Memory B cell (primary cell): ENCODE measurements at regions not wholly inside any gene's neighbourhood (a gene's known extent, or its start where the extent isn't known, plus 50 kb on each side); places are given as distances from the start of the nearest gene placed in this dataset.
"Not testable (repeated sequence)": the region's sequence is repeated elsewhere in the genome, so short reads cannot be mapped to it uniquely, and the experiment has no call there.

ENCODE experiments used
- ATAC-seq: fragments of 150-1000 bp; cut with Tn5 transposase; 2 replicates; pipeline ENCODE4 v1.10.0; 2021; ENCODE audit warnings: low read depth, mild to moderate bottlenecking, moderate library complexity
- DNase-seq, 2 donors: peaks; one replicate each; pipeline ENCODE4 v3.0.0; 2022; ENCODE audit warnings: low spot score in 2 of 2
- H3K27ac Mint-ChIP-seq: one replicate; pipeline ENCODE4 v1.8.0; 2022; ENCODE audit warnings: mild to moderate bottlenecking, moderate library complexity, mixed read lengths
- H3K27me3 Mint-ChIP-seq: one replicate; pipeline ENCODE4 v1.8.0; 2022; ENCODE audit warnings: mixed read lengths
- H3K36me3 Mint-ChIP-seq: one replicate; pipeline ENCODE4 v1.8.0; 2022; ENCODE audit warnings: mild to moderate bottlenecking, mixed read lengths
- H3K4me1 Mint-ChIP-seq: one replicate; pipeline ENCODE4 v1.8.0; 2022; ENCODE audit warnings: mixed read lengths
- H3K4me3 Mint-ChIP-seq: one replicate; pipeline ENCODE4 v1.8.0; 2022; ENCODE audit warnings: mild to moderate bottlenecking, moderate library complexity, mixed read lengths
- H3K9me3 Mint-ChIP-seq: one replicate; pipeline ENCODE4 v1.8.0; 2022; ENCODE audit warnings: mixed read lengths

DNA sequence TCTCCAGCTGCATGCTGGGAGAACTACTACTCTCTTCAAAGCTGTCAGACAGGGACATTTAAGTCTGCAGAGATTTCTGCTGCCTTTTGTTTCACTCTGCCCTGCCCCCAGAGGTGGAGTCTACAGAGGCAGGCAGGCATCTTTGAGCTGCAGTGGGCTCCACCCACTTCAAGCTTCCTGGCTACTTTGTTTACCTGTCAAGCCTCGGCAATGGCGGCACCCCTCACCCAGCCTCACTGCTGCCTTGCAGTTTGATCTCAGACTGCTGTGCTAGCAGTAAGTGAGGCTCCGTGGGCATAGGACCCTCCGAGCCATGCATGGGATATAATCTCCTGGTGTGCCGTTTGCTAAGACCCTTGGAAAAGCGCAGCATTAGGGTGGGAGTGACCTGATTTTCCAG lies 61.7 kb downstream of the DMRTA1 start:
- DNase-seq, H3K4me1 Mint-ChIP-seq, H3K27me3 Mint-ChIP-seq, H3K4me3 Mint-ChIP-seq, H3K9me3 Mint-ChIP-seq, H3K27ac Mint-ChIP-seq, H3K36me3 Mint-ChIP-seq, ATAC-seq: not testable (repeated sequence)

- H3K36me3 Mint-ChIP-seq, result no peaks in the 10 kb centered on the region
- no peaks in the 10 kb centered on the region for H3K4me1 Mint-ChIP-seq
- DNase-seq (no peak), ATAC-seq (no peak)
- peaks cover 1% of the 10 kb centered on the region for H3K27me3 Mint-ChIP-seq
- H3K9me3 Mint-ChIP-seq, result no peaks in the 10 kb centered on the region
- H3K4me3 Mint-ChIP-seq, result no peak overlapping the region
- no peak overlapping the region for H3K27ac Mint-ChIP-seq
Measured at GRCh38 chr9:22508790-22509189, 62.2 kb downstream of the DMRTA1 start.

DNA sequence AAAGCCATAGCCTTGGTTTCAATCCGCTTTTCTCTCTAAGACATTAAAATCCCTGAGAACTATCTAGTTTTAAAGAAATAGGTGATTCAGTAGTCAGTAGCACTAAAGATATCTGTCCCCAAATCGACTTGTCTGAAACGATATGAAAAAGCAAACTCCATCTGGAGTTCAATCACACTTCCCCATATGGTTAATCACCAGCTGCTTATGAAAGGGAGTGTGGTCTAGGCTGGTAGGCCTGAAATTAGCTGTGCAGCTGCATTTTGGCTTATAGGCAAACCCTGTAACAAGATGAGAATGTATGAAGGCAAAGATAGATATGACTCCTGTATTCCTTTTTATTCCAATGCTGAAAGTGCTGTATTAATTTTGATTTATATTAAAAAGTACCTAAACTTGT lies 65.9 kb downstream of the DMRTA1 start:
- Mint-ChIP-seq H3K4me3 (no peak overlapping the region), H3K4me1 (no peaks in the 10 kb centered on the region), H3K9me3 (no peaks in the 10 kb centered on the region), H3K27ac (no peak overlapping the region), H3K27me3 (no peaks in the 10 kb centered on the region), H3K36me3 (no peaks in the 10 kb centered on the region)
- no peak for DNase-seq
- ATAC-seq, result no peak

DNA sequence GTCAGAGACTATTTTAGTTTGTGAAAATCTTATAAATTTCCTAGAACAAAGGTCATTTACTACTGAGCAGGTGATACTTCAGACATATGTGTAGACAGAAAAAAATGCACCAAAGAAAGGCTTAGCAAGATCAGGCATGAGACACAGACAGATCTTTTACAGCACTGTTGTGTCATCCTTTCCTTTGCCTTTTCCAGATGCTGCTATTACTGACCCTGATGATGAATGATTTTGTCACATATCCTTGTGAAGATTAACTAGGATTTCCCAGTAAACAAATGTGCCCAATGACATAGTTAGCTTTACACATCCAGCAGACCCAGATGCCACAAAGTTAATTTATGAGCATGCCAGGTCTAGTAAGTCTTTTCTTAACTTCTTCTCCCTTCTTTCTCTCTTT lies 68.2 kb downstream of the DMRTA1 start:
- Mint-ChIP-seq H3K4me3 (no peak overlapping the region), H3K4me1 (no peaks in the 10 kb centered on the region)
- no peak for DNase-seq

GRCh38 chr9:22522206-22522740 lies 75.6 kb downstream of the DMRTA1 start:
- Mint-ChIP-seq H3K36me3 (no peaks in the 10 kb centered on the region), H3K4me1 (no peaks in the 10 kb centered on the region), H3K9me3 (no peaks in the 10 kb centered on the region), H3K27ac (no peak overlapping the region), H3K4me3 (no peak overlapping the region), H3K27me3 (no peaks in the 10 kb centered on the region)
- ATAC-seq, result no peak
- DNase-seq, result no peak

More for the DNA sequence above, 68.2 kb downstream of the DMRTA1 start:
- no peaks in the 10 kb centered on the region for H3K36me3 Mint-ChIP-seq
- no peaks in the 10 kb centered on the region for H3K9me3 Mint-ChIP-seq
- ATAC-seq, result no peak
- H3K27ac Mint-ChIP-seq, result no peak overlapping the region
- H3K27me3 Mint-ChIP-seq, result no peaks in the 10 kb centered on the region

- Mint-ChIP-seq H3K9me3 (peaks cover under 1% of the 10 kb centered on the region), H3K4me1 (peaks cover 3% of the 10 kb centered on the region), H3K27ac (no peak overlapping the region), H3K27me3 (no peaks in the 10 kb centered on the region), H3K4me3 (no peak overlapping the region), H3K36me3 (no peaks in the 10 kb centered on the region)
- no peak for DNase-seq
- no peak for ATAC-seq
Measured at GRCh38 chr9:22528485-22528884, 81.9 kb downstream of the DMRTA1 start.

- no peaks in the 10 kb centered on the region for H3K36me3 Mint-ChIP-seq
- DNase-seq, result no peak
- no peak overlapping the region for H3K4me3 Mint-ChIP-seq
- H3K27me3 Mint-ChIP-seq, result no peaks in the 10 kb centered on the region
- H3K27ac Mint-ChIP-seq, result no peak overlapping the region
- peaks cover 3% of the 10 kb centered on the region for H3K4me1 Mint-ChIP-seq
- H3K9me3 Mint-ChIP-seq, result peaks cover 4% of the 10 kb centered on the region
- ATAC-seq, result no peak
Measured at GRCh38 chr9:22529426-22530199, 83.0 kb downstream of the DMRTA1 start.

- Mint-ChIP-seq H3K4me3 (no peak overlapping the region), H3K4me1 (no peaks in the 10 kb centered on the region), H3K27ac (no peak overlapping the region), H3K9me3 (peaks cover 4% of the 10 kb centered on the region), H3K36me3 (no peaks in the 10 kb centered on the region), H3K27me3 (no peaks in the 10 kb centered on the region)
- DNase-seq (no peak), ATAC-seq (no peak)
Measured at GRCh38 chr9:22535780-22536179, 89.2 kb downstream of the DMRTA1 start.

GRCh38 chr9:22537721-22538120 lies 91.1 kb downstream of the DMRTA1 start:
- Mint-ChIP-seq H3K27me3 (no peaks in the 10 kb centered on the region), H3K4me3 (no peak overlapping the region), H3K9me3 (peaks cover 7% of the 10 kb centered on the region), H3K4me1 (no peaks in the 10 kb centered on the region), H3K36me3 (no peaks in the 10 kb centered on the region), H3K27ac (no peak overlapping the region)
- ATAC-seq (no peak), DNase-seq (no peak)

DNA sequence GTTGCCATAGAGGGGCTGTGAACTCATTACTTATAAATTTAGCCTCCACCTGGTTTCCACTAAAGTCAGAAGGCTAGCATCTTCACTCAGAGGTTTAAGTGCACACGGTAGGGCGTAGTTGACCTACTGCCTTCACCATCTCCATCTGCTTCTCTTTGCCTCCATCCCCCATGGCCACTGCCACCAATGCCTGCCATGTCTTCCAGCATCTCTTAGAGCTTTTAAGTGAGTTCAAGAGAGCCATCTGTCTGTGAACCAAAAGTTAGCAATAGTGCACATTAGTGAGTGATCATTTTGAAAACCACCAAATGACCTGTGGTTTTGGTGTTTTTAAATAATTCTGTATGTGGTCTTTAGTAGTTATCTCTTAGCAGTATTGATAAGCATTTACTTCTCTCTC lies 102.0 kb downstream of the DMRTA1 start:
- no peak overlapping the region for H3K27ac Mint-ChIP-seq
- no peak for ATAC-seq
- no peak for DNase-seq
- H3K4me3 Mint-ChIP-seq, result no peak overlapping the region
- H3K36me3 Mint-ChIP-seq, result no peaks in the 10 kb centered on the region
- no peaks in the 10 kb centered on the region for H3K27me3 Mint-ChIP-seq
- H3K4me1 Mint-ChIP-seq, result no peaks in the 10 kb centered on the region
- H3K9me3 Mint-ChIP-seq, result peaks cover 2% of the 10 kb centered on the region

- DNase-seq (no peak), ATAC-seq (no peak)
- peaks cover 16% of the 10 kb centered on the region for H3K9me3 Mint-ChIP-seq
- no peaks in the 10 kb centered on the region for H3K36me3 Mint-ChIP-seq
- H3K27me3 Mint-ChIP-seq, result no peaks in the 10 kb centered on the region
- no peak overlapping the region for H3K27ac Mint-ChIP-seq
- no peaks in the 10 kb centered on the region for H3K4me1 Mint-ChIP-seq
- no peak overlapping the region for H3K4me3 Mint-ChIP-seq
Measured at GRCh38 chr9:22574740-22575139, 128.1 kb downstream of the DMRTA1 start.

DNA sequence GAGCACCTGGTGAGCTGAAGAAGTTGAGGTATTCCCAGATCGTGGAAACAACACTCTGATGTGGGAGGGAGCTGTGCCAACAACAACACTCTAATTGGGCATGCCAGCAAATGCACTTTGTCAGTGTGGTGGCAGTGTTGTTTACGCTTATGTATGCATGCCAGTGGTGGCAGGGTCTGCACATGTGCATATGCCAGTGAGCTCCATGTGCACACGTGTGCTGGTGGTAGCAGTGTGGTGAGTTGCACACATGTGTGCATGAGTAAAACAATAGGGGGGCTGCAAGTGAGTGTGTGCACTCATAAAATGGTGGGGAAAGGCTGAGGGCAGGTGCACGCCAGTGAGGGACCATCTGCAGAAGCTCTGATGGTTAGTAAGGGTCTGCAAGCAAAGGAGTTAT lies 134.2 kb downstream of the DMRTA1 start:
- Mint-ChIP-seq H3K27me3 (no peaks in the 10 kb centered on the region), H3K4me3 (no peak overlapping the region), H3K27ac (no peak overlapping the region), H3K4me1 (no peaks in the 10 kb centered on the region), H3K36me3 (no peaks in the 10 kb centered on the region), H3K9me3 (peaks cover 10% of the 10 kb centered on the region)
- DNase-seq, result no peak
- ATAC-seq, result no peak

GRCh38 chr9:22582221-22582620 lies 135.6 kb downstream of the DMRTA1 start:
- no peak overlapping the region for H3K27ac Mint-ChIP-seq
- peaks cover 12% of the 10 kb centered on the region for H3K9me3 Mint-ChIP-seq

GRCh38 chr9:22588918-22589317 lies 142.3 kb downstream of the DMRTA1 start:
- no peaks in the 10 kb centered on the region for H3K27me3 Mint-ChIP-seq
- ATAC-seq (no peak), DNase-seq (no peak)
- no peaks in the 10 kb centered on the region for H3K36me3 Mint-ChIP-seq
- H3K9me3 Mint-ChIP-seq, result peaks cover 2% of the 10 kb centered on the region
- H3K4me1 Mint-ChIP-seq, result no peaks in the 10 kb centered on the region
- H3K4me3 Mint-ChIP-seq, result no peak overlapping the region
- H3K27ac Mint-ChIP-seq, result no peak overlapping the region

More at GRCh38 chr9:22582221-22582620, 135.6 kb downstream of the DMRTA1 start:
- DNase-seq (no peak), ATAC-seq (no peak)
- no peaks in the 10 kb centered on the region for H3K27me3 Mint-ChIP-seq
- H3K36me3 Mint-ChIP-seq, result no peaks in the 10 kb centered on the region
- H3K4me1 Mint-ChIP-seq, result no peaks in the 10 kb centered on the region
- no peak overlapping the region for H3K4me3 Mint-ChIP-seq
